NCI-H2196 treated with DMSO at 0.1 percent for 48 hours (cell line): ENCODE measurements at regions not wholly inside any gene's neighbourhood (a gene's known extent, or its start where the extent isn't known, plus 50 kb on each side); places are given as distances from the start of the nearest gene placed in this dataset.
A peak's percentile ranks its signal among the peaks of the same experiment; 100 is the strongest.

Experiments used
- DNase-seq: peaks from one replicate; lab custom pipeline; 2025; ENCODE audit not compliant: unreplicated experiment; lab: John Stamatoyannopoulos, UW

DNA sequence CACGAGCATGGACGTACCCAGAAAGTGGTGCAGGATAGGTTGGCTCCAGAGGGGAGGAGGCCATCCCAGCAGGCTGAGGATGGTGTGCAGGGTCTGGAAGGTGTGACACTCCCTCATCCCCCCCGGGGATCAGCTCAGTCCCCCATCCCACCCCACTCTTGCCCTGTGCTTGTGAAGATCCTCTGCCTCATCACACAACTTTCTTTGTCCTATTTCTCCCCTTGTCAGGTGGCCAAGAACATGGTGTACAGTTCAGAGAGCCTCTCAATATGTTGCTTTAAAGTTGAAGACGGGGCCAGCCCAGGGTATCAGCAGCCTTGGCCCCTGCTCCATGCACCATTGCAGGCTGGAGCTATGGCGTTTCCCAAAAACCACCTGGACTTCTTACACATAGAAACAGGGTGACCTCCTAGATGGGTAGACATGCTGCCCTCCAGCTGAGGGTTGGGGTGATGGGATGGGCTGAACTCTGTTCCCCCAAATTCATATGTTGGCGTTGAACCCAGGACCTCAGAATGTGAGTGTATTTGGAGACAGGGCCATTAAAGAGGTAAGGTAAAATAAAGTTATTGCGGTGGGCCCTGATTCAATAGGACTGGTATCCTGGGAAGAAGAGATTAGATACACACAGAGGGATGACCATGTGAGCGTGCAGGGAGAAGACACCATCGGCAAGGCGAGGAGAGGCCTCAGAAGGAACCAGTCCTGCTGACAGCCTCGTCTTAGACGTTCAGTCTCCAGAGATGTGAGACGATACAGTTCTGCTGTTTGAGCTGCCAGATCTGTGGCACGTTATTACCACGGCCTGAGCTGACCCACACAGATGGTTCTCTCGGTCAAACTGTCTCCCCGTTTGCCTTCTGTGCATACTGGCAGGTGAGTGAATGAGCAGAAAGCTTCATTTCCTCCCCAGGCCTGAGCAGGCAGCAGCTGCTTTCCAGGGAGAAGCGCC, 272.5 kb downstream of the GADD45G start:
- DNase-seq = no peak

DNA sequence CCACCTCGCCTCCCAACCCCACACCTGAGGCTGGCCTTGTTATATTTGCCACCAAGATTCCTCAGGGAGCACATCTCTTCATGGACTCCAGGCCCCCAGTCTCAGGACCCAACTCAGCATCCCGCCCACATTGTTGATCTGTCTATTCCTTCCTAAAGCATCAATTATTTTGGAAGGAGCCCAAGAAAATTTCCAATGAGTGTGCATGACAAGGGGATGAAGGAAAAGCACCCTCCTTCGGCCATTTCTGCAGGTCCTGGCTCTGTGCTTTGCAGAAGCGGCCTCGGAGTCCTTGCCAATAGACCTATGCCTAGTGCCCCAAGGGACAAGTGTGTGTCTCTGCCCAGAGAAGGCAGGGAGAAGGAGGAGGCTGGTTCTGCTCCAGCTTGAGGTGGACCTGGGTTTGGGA, 273.2 kb downstream of the GADD45G start:
- DNase-seq = no peak

DNA sequence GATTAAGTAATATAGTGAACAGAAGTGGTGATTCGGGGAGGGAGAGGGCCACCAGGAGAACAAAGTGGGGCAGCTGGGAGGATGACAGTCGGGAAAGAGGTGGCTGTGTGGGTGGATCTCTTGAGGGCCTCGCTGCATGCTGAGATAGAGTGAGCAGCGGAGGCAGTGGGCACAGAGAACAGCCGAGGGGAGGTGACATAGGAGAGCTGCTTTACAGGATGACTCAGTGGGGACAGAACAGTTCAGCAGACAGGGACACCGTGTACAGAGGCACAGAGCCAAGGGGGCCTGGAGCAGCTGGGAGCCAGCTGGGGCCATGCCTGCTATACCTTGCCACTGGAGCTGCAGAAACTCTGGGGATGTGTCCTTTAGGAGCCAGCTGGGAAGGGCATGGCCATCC, 273.9 kb downstream of the GADD45G start:
- peak; percentile 53 for DNase-seq

DNA sequence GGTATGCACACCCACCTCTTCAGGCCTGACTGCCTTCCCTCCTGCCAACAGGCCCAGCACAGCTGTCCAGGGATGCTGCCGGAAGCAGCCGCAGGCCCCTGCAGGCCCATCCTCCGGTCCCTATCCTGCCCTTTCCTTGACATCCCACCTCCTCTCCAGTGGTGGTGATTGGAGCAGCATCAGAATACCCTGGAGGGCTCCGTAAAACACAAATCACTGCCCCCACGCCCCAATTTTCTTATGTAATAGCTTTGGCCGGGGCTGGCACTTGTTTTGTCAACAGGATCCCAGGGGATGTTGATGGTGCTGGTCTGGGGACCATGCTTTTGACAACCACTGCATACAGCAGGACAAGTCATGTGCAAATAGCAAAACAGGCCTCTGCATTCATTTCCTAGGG, 274.5 kb downstream of the GADD45G start:
- no peak for DNase-seq

DNA sequence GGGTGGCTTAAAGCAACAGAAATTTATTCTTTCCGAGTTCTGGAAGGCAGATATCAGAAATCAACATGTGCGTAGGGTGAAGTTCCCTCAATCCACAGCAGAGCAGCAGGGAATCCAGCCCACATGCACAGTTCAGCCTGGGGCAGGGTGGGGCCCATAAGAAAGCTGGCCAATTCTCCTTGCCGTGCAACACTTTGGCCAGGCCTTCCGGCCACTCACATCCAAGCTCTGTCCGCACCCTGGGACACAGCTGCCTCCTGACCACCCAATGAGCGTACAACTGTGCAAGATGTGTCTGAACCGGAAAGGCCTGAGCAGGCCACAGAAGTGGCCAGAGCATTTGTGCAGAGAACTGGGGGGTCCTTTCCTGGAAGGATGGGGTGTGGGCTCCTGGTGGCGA, 274.9 kb downstream of the GADD45G start:
- DNase-seq = no peak

DNA sequence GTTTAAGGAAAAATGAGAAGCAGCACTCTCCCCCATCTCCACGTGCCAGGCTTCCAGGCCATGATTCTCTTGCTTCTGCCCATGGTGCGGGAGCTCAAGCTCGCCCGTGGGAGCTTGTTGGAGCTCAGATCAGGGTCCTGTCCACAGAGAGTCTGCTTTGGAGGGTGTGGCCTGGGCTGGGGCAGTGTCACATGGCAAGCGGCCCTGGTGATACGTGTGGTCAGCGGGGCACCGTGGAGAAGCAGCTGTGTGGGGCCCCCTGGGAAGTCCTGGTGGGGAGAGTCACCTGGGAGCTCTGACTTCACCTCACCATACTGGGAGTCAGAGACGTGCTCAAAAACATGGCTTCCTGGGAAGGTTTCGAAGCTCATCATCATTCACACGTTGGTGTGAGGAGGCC, 275.3 kb downstream of the GADD45G start:
- DNase-seq = no peak

DNA sequence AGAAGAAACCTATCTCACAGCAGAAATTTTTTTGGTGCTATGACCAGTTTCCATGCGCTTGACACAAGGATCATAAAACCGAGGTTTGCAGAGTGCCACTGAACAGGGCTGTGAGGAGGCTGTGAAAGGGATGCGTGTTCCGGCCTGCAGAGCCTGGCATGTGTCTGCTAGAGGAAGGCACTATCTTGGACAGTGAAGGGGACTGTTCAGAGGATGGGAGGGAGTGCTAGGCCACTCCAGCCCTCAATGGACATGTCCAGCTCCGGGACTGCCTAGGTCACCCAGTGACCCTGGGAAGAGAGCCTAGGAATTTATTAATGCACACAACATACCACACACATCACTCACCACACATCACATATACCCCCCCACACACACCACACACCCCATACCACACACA, 275.9 kb downstream of the GADD45G start:
- no peak for DNase-seq

DNA sequence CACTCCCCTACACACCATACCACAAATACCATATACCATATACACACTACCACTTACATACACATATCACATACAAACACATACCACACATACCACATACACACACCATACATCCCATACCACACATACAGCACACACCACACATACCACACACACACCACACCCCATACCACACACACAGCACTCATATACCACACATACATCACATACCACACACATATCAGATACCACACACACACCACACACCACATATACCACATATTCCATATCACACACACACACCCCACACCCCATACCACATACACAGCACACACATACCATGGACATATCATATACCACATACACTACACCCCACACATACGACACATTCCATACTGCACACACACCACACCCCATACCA, 276.6 kb downstream of the GADD45G start:
- no peak for DNase-seq

DNA sequence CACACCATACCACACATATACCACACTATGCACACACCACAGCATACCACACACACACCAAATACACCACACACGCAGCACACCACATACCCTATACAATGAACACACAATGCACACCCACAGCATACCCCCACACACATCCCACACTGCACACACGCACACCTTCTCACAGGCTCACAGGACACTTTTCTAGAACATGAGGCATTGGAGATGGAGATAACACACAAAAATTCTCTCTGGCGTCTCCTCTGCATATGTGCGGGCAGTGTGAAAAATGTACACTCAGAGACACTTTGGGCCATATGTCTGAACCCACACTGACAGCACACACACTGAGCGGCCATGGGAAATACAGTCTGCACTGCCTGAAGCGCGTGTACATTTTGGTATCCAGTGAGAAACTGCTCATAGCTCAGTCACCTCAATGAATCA, 278.1 kb downstream of the GADD45G start:
- no peak for DNase-seq

DNA sequence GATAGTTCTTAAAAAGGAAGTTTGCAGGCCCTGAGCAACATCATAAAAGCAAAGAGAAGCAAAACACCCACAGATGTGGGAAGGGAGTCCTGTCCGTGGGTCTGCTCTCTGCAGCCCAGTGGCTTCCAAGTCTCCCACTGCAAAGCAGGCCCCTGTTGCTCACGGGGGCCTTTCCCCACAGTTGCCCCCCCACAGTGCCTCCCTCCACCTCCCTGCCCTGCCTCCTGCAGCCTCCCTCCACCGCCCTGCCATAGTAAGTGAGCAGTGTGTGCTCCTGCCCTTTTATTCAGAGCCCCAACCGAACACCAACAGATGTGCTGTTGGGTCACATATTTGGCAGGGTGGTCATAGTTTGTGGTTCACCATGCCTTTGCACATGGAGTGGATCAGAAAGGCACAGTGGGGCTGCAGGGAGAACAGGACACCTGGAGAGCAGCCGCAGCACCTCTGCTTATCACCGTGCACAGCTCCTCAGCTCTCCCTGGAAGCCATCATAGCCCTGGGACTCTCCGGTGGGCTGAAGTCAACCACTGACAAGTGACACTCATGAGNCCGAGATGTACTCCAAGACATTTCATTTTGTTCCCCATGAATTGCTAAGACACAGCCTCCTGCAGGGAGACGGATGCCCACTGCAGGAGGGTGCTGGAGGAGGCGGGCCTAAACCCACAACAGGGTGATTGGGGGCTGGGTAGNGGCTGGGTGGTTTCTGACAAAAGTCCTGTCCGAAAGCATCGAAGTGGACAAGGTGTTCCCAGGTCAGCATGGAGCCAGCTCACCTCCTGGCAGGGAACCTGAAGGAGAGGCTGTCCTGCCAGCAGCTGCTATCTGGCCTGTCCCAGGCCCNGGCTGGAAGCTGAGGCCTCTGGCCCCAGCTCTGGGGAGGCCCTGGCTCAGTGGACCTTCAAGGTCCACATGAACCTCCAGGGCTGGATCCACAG, 278.9 kb downstream of the GADD45G start:
- no peak for DNase-seq

DNA sequence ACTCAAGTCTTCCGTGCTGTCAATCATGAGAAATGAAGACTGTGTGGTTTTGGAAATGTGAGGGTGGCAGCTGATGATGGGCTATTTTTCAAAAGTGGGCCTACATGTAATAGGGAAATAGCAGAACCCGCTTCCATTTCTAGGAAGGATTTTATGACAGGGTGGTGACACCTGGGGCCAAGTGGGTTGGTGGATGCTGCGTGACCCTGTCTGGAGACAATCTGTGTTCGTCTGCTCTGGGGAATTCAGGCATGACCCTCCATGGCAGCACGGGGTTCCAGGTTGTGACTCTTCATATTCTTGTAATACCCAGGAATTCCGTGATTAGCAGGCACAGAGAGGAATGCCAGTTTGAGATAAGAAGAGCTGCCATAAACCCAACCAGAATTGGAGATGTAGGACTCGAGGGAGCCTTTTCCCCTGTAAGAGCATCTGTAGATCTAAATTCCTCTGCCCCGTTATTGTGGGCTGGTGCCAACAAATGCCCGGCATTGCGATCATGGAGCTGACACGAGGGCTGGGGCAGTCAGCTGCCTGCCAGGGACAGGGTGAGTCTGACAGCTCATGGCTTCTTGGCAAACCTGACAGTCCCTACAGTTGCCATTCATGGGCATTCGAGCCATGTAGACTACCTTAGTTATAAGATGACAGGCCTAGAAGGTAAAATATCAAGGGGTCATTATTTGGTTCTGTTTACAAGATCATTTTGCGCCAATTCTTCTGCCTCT, 279.7 kb downstream of the GADD45G start:
- no peak for DNase-seq

DNA sequence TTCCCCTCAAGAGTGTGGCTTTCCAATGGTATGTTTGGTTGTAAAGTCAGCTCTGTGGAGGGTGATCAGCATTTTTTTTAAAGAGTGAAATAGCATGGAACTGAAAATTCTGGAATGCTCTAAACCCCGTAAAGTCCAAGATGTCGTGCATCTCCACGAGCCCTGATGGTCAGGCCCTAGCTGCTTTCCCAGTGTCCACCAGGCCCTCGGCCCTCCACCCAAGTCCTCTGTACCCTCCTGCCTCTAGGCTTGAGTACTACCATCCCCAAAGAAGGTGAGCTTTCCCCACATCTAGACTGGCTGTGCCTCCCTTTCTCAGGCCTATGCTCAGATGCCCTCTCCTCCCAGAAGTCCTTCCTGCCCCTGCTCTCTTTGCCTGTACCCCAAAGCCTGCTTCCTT, 280.3 kb downstream of the GADD45G start:
- DNase-seq = no peak

DNA sequence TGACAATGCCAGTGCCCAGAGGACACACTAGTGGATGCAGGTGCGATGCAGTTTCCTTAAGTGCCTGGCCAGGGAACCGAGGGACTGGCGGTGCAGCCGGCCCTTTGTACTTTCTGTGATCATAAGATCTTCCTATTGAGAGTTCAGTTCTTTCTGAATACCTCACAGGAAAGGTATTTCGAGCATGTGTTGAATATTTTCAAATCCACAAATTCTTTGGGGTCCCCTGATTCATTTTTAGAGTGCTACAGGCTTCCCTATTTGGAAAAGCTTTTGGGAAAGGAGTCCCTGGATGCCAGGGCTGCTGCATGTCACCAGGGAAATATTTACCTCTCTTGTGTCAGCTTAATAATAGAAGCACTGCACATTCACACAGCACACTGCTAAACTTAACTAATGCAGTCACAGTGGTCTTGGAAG, 281.5 kb downstream of the GADD45G start:
- no peak for DNase-seq

DNA sequence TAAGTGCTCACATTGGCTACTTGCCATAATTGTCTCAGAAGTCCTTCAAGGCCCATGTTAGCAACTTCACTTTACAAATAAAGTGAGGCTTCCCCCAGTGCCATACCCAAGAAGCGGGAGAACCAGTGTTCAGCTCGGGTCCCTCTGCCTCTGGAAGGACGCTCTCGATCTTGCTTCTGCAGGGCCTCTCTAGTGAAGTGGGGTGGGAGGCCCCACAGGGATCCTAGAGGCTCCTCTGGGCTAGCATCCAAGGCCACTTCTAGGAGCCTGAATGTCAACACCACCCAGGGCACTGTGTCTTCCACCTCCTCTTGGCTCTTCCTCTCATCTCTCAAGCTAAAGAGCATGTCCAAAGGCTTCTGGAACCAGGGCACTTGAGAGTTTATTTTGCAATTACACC, 282.5 kb downstream of the GADD45G start:
- DNase-seq = no peak

DNA sequence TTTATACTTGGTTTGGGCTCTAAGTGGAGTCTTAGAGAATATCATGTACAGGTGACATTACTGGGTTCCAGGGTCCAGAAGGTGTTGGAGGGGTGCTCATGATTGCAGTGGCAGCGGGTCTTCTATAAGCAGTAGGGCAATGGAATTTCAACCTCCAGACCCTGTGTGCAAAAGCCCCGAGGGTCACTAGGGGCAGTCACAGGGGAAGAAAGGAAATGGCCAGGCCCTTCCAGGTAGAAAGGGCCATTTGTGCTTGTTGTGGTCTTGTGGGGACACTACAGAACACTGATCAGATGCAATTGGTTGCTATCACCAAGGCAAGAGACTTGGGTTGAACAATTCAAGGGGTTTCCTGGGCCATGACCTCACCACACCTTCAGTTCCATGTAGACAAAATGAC, 283.4 kb downstream of the GADD45G start:
- DNase-seq = no peak

DNA sequence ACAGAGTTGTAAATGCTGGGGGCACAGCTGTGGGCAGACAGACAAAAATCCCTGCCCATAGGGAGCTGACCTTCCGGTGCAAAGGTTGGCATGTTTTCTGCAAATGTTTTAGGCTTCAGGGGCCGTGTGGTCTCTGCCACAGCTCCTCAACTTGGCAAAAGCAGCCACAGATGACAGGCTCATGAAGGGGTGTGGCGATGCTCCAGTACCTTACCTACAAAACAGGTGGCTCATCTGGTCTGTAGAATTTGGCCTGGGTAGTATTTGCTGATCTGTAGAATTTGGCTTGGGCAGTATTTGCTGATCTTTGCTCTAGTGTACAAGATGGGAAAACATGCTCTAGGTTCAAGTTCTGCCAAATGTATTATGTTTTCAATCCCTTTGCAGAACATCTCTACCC, 283.9 kb downstream of the GADD45G start:
- DNase-seq = no peak

DNA sequence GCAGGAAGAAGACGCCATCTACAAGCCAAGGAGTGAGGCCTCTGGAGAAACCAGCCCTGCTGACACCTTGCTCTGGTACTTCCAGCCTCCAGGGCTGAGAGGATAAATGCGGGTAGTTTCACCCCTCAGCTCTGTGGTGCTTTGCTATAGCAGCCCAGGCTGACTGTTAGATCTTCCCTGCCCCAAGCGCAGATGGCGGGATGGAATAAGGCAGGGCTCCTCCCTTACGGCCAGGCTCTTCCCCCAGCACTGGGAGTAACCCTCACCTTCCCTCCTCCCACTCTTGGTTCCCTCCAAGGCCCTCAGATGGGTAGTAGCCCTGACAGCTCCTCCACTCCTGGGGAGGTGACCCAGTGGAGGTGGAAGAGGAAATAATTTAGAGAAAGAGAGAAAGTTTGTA, 285.1 kb downstream of the GADD45G start:
- no peak for DNase-seq

DNA sequence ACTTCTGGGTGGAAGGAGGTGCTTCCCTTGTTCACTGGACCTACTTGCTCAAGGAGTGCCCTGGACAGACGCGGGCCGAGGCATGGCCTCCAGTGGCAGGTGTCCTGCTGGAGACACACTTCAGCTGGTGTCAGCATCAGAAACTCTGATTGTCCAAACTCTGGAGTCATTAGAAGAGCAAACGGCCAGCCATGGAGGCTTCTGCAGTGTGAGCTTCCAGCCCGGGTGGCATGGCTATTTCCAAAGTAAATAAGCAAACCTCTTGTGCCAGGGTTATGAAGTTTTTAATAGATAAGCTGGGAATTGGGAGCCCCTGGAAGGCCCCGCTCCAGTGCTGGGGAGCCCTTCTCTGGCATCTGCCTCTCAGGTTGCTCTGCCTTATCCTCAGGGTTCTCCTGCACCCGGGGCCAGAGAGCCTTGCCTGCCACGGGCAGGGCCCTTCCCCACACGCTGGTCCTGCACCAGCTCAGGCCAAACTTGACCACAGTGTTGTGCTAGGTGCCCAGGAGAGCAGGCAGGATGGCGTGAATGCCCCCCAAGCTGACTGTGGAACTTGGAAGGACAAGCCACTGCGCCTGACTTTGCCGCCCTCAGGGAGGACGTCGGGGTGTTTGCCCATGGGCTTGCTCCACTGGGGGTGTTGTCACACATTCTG, 285.6 kb downstream of the GADD45G start:
- DNase-seq = no peak

DNA sequence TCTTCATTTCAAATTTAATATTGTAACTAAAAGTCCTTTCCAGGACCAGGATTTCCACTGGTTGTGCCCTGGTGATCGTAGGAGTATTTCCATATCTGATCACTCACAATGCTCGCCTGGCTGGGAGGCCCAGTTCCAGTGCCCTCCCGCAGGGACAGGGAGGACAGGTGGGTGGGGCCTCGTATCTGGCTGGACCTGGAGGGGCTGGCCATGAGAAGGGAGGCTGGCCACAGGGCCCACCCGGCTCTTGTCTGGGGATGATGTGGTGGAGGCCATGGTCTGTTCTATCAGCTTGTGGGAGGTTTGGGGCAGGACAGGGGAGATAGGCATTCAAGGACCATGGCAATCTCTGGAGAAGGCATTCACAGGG, 286.4 kb downstream of the GADD45G start:
- no peak for DNase-seq

DNA sequence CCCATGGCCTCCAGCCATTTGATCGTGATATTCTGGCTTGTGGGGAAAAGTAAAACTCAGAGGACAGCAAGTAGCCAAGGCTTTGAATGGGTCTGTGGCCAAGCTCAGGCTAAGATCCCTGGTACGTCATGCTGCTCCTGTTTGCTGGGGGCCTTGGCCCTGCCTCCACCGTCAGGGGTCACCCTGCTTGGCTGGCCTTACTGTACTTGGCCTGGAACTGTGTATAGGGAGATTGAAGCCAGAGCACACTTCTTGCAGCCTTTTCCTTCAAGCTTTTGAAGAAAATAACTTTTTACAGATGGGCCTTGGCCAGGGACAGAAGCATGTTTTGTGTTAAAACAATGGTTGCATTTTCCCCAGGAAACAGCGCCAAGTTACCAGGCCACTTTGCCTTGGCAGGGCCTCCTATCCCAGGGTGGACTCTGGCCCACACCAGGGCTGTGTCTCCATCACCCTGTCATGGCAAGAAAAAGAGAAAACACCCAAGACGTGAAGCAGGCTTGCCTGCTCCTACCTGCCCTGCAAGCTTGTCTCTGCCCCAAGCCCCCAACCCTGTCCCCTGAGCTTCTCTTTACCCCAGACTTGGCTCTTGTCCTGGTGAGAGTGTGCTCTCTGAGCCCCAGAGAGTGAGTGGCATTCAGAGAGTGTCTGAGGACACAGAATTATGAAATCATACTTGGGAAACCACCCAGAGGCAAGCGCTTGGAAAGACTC, 286.9 kb downstream of the GADD45G start:
- no peak for DNase-seq
